GM06990 (cell line): ENCODE measurements at regions not wholly inside any gene's neighbourhood (a gene's known extent, or its start where the extent isn't known, plus 50 kb on each side); places are given as distances from the start of the nearest gene placed in this dataset.

Experiments used
- DNase-seq: peaks from one replicate; pipeline ENCODE4 v3.0.0-alpha.2; 2011; ENCODE audit not compliant: insufficient read length; ENCODE audit errors: extremely low read depth
- H3K27me3 ChIP-seq: replicated peaks from 2 replicates; pipeline ENCODE4 v1.6.0; 2011; ENCODE audit warnings: low read length; ENCODE audit not compliant: control insufficient read depth, insufficient read depth
- H3K36me3 ChIP-seq: 2 replicates; pipeline ENCODE4 v1.5.1; 2011; ENCODE audit warnings: low read length; ENCODE audit not compliant: control insufficient read depth, insufficient read depth
- H3K4me3 ChIP-seq: replicated peaks from 2 replicates; pipeline ENCODE4 v1.5.1; 2011; ENCODE audit warnings: low read depth, mild to moderate bottlenecking, control low read depth, low read length
- CTCF ChIP-seq: IDR thresholded peaks from 2 replicates; pipeline ENCODE4 v1.5.1; 2011; ENCODE audit warnings: low read length, control low read depth, mild to moderate bottlenecking, inconsistent platforms; ENCODE audit not compliant: insufficient read depth, poor library complexity, severe bottlenecking

GRCh38 chr11:71181566-71181965, 70.8 kb downstream of the SHANK2 start:
- H3K36me3 ChIP-seq: no peaks in the 10 kb centered on the region
- H3K27me3 ChIP-seq: peaks cover 2% of the 10 kb centered on the region; the same call in 1 of the 2 replicates
- DNase-seq: no peak
- TF ChIP-seq CTCF: no peak
- no peak overlapping the region for H3K4me3 ChIP-seq

- Histone ChIP-seq H3K27me3 (peaks cover 2% of the 10 kb centered on the region; the same call in 1 of the 2 replicates), H3K36me3 (no peaks in the 10 kb centered on the region), H3K4me3 (no peak overlapping the region)
- TF ChIP-seq CTCF: no peak
- no peak for DNase-seq
These were observed 71.5 kb downstream of the SHANK2 start for GRCh38 chr11:71180694-71181470.

- no peak for TF ChIP-seq CTCF
- DNase-seq: no peak
- Histone ChIP-seq H3K4me3 (no peak overlapping the region), H3K27me3 (peaks cover 2% of the 10 kb centered on the region; the same call in 1 of the 2 replicates), H3K36me3 (no peaks in the 10 kb centered on the region)
These were observed 72.3 kb downstream of the SHANK2 start for GRCh38 chr11:71179877-71180605.

- TF ChIP-seq CTCF: no peak
- H3K27me3 ChIP-seq: peaks cover 2% of the 10 kb centered on the region; the same call in 1 of the 2 replicates
- no peak overlapping the region for H3K4me3 ChIP-seq
- H3K36me3 ChIP-seq: no peaks in the 10 kb centered on the region
- DNase-seq: no peak
These were observed 74.3 kb downstream of the SHANK2 start for GRCh38 chr11:71178076-71178475.

- TF ChIP-seq CTCF: no peak
- DNase-seq: no peak
- H3K36me3 ChIP-seq: no peaks in the 10 kb centered on the region
- no peak overlapping the region for H3K4me3 ChIP-seq
- H3K27me3 ChIP-seq: 0 out of 2 replicates have a peak, but pooled peaks cover 2% of the 10 kb centered on the region
These were observed 75.6 kb downstream of the SHANK2 start for GRCh38 chr11:71176812-71177211.
